Endodermal cell (in vitro differentiated cells): ENCODE measurements at regions not wholly inside any gene's neighbourhood (a gene's known extent, or its start where the extent isn't known, plus 50 kb on each side); places are given as distances from the start of the nearest gene placed in this dataset.

ENCODE experiments used
- DNase-seq: peaks from one replicate; pipeline ENCODE4 v3.0.0-alpha.2; 2017
- H3K27ac ChIP-seq: 2 replicates; pipeline ENCODE4 v1.5.1; 2013; ENCODE audit warnings: mild to moderate bottlenecking, low read depth, low read length, moderate library complexity
- H3K27me3 ChIP-seq: 2 replicates; pipeline ENCODE4 v1.6.1; 2013; ENCODE audit warnings: mild to moderate bottlenecking, low read length, moderate library complexity; ENCODE audit not compliant: insufficient read depth, control insufficient read depth, poor library complexity, severe bottlenecking
- H3K36me3 ChIP-seq: 2 replicates; pipeline ENCODE4 v1.7.0; 2013; ENCODE audit warnings: mild to moderate bottlenecking, low read length, moderate library complexity; ENCODE audit not compliant: control insufficient read depth, insufficient read depth
- H3K4me1 ChIP-seq: one replicate; pipeline ENCODE4 v1.7.0; 2013; ENCODE audit warnings: low read length; ENCODE audit not compliant: control insufficient read depth, insufficient read depth
- H3K4me3 ChIP-seq: 2 replicates; pipeline ENCODE4 v1.5.1; 2013; ENCODE audit warnings: mild to moderate bottlenecking, low read length, moderate library complexity
- H3K9ac ChIP-seq: 2 replicates; pipeline ENCODE4 v1.6.1; 2013; ENCODE audit warnings: mild to moderate bottlenecking, low read length, moderate library complexity; ENCODE audit not compliant: poor library complexity, severe bottlenecking; ENCODE audit errors: extremely low read depth
- H3K9me3 ChIP-seq: 2 replicates; pipeline ENCODE4 v1.6.1; 2013; ENCODE audit warnings: mild to moderate bottlenecking, low read length, moderate library complexity; ENCODE audit not compliant: control insufficient read depth
- H3K27ac Mint-ChIP-seq: 2 replicates; pipeline ENCODE4 v1.8.0; 2020; ENCODE audit warnings: mixed read lengths
- H3K27me3 Mint-ChIP-seq: 2 replicates; pipeline ENCODE4 v1.8.0; 2021; ENCODE audit warnings: mild to moderate bottlenecking, mixed read lengths; ENCODE audit not compliant: insufficient read depth
- H3K36me3 Mint-ChIP-seq: 2 replicates; pipeline ENCODE4 v1.8.0; 2020; ENCODE audit warnings: low read depth, mixed read lengths
- H3K4me1 Mint-ChIP-seq: 2 replicates; pipeline ENCODE4 v1.8.0; 2020; ENCODE audit warnings: mixed read lengths
- H3K4me3 Mint-ChIP-seq: 2 replicates; pipeline ENCODE4 v1.8.0; 2020; ENCODE audit warnings: mild to moderate bottlenecking, moderate library complexity, mixed read lengths
- H3K9me3 Mint-ChIP-seq: 2 replicates; pipeline ENCODE4 v1.8.0; 2020; ENCODE audit warnings: mild to moderate bottlenecking, mixed read lengths
- WGBS, 2 experiments: methylation state at CpG; one replicate each; pipeline versions ENCODE4 v1.1.5 to v1.1.7; 2013; ENCODE audit warnings: missing lambda C conversion rate in 2 of 2, mixed read lengths in 1 of 2; ENCODE audit not compliant: insufficient coverage in 1 of 2, insufficient read length in 1 of 2; 5-methylcytosine and 5-hydroxymethylcytosine counted together
- TF ChIP-seq, protein P1 (sequence below): fragments of 200-600 bp; sonication (generic); conservative IDR thresholded peaks from 2 replicates; pipeline ENCODE4 v1.5.0; 2021; ENCODE audit warnings: antibody characterized with exemption, mild to moderate bottlenecking

GRCh38 chr2:117644403-117644802 is 170.1 kb upstream of the DDX18 start:
- H3K27me3 Mint-ChIP-seq: no peaks in the 10 kb centered on the region

DNA sequence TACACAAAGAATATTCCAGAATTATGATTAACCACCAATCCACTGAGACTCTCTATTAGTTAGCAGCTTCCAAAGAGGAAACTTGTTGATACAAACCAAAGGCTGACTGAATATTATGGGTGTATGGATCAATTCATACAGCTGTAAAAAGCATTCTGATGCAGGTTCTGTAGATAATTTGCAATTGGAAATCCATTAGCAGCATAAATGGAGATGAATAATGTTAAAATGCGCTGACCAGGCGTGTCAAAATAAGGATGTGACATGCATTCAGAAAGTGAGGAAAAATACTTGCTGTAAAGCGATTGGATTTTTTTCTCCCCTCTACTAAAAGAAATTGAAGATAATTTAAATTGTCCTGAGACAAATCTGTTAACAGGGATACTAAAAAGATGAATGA is 169.0 kb upstream of the DDX18 start:
- Histone ChIP-seq H3K4me3 (no peak overlapping the region), H3K4me1 (no peaks in the 10 kb centered on the region), H3K27me3 (no peaks in the 10 kb centered on the region), H3K27ac (no peak overlapping the region), H3K36me3 (no peaks in the 10 kb centered on the region), H3K9ac (no peak overlapping the region), H3K9me3 (no peaks in the 10 kb centered on the region)
- DNase-seq: no peak
- Mint-ChIP-seq H3K27me3 (no peaks in the 10 kb centered on the region), H3K4me1 (no peaks in the 10 kb centered on the region), H3K9me3 (peaks cover 7% of the 10 kb centered on the region), H3K36me3 (peaks cover 3% of the 10 kb centered on the region), H3K27ac (no peak overlapping the region), H3K4me3 (no peak overlapping the region)
- 85% methylated on average over 2 of the region's 3 CpGs; no CpG with 5 or more reads in 1 of the 2 experiments for WGBS, 2 experiments
- TF ChIP-seq, protein P1, sequence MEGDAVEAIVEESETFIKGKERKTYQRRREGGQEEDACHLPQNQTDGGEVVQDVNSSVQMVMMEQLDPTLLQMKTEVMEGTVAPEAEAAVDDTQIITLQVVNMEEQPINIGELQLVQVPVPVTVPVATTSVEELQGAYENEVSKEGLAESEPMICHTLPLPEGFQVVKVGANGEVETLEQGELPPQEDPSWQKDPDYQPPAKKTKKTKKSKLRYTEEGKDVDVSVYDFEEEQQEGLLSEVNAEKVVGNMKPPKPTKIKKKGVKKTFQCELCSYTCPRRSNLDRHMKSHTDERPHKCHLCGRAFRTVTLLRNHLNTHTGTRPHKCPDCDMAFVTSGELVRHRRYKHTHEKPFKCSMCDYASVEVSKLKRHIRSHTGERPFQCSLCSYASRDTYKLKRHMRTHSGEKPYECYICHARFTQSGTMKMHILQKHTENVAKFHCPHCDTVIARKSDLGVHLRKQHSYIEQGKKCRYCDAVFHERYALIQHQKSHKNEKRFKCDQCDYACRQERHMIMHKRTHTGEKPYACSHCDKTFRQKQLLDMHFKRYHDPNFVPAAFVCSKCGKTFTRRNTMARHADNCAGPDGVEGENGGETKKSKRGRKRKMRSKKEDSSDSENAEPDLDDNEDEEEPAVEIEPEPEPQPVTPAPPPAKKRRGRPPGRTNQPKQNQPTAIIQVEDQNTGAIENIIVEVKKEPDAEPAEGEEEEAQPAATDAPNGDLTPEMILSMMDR: no peak

More at GRCh38 chr2:117644403-117644802, 170.1 kb upstream of the DDX18 start:
- no peaks in the 10 kb centered on the region for H3K4me1 Mint-ChIP-seq
- Histone ChIP-seq H3K27me3 (no peaks in the 10 kb centered on the region), H3K9ac (no peak overlapping the region), H3K4me1 (no peaks in the 10 kb centered on the region), H3K4me3 (no peak overlapping the region), H3K9me3 (no peaks in the 10 kb centered on the region), H3K27ac (no peak overlapping the region), H3K36me3 (no peaks in the 10 kb centered on the region)
- no peak for DNase-seq
- WGBS, 2 experiments: 79 to 83% methylated on average over 3 of the region's 3 CpGs
- H3K27ac Mint-ChIP-seq: no peak overlapping the region
- H3K4me3 Mint-ChIP-seq: no peak overlapping the region
- TF ChIP-seq, protein P1: no peak
- peaks cover 3% of the 10 kb centered on the region for H3K36me3 Mint-ChIP-seq
- H3K9me3 Mint-ChIP-seq: peaks cover 7% of the 10 kb centered on the region

DNA sequence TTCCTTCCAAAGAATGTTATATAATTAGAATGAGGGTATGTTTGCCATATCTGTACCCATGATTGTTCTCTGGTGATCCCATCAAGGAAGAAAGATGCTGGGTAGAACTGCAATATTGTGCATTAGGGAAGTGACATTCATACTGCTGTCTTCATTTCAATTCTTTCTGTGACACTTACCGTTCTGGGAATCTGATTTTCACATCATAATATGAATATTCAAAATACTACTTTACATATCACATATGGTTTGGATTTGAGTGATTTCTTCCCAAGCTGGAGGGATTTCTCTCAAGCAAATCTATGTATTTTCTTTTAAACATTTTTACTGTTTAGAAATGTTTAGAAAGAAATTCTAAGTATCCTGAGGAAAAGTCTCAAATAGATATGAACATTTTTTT is 168.4 kb upstream of the DDX18 start:
- Histone ChIP-seq H3K9ac (no peak overlapping the region), H3K9me3 (no peaks in the 10 kb centered on the region), H3K4me3 (no peak overlapping the region), H3K36me3 (no peaks in the 10 kb centered on the region), H3K4me1 (no peaks in the 10 kb centered on the region), H3K27me3 (no peaks in the 10 kb centered on the region), H3K27ac (no peak overlapping the region)
- TF ChIP-seq, protein P1: no peak
- no peak overlapping the region for H3K4me3 Mint-ChIP-seq
- H3K4me1 Mint-ChIP-seq: no peaks in the 10 kb centered on the region
- no peak overlapping the region for H3K27ac Mint-ChIP-seq
- no peaks in the 10 kb centered on the region for H3K27me3 Mint-ChIP-seq
- H3K36me3 Mint-ChIP-seq: peaks cover 3% of the 10 kb centered on the region
- WGBS, 2 experiments: 86% methylated on average over 1 of the region's 1 CpG; no CpG with 5 or more reads in 1 of the 2 experiments
- no peak for DNase-seq
- peaks cover 7% of the 10 kb centered on the region for H3K9me3 Mint-ChIP-seq
